B cell (primary cell): ENCODE measurements at regions not wholly inside any gene's neighbourhood (a gene's known extent, or its start where the extent isn't known, plus 50 kb on each side); places are given as distances from the start of the nearest gene placed in this dataset.

Experiments used
- ATAC-seq: fragments of 200-7000 bp; cut with Tn5 transposase; one replicate; pipeline ENCODE4 v1.10.0; 2021; ENCODE audit warnings: low read depth, mild to moderate bottlenecking, moderate number of reproducible peaks, moderate library complexity
- CTCF ChIA-PET: fragments of 350-600 bp; sonication (Branson Sonifier 250); formaldehyde crosslinking; loops from one replicate; lab custom pipeline; 2021; ENCODE audit warnings: antibody characterized with exemption, inconsistent platforms; lab: Charles Lee
- POLR2A ChIA-PET: fragments of 350-600 bp; sonication (Branson Sonifier 250); formaldehyde crosslinking; loops from one replicate; lab custom pipeline; 2021; ENCODE audit warnings: antibody characterized with exemption; lab: Charles Lee
- DNase-seq: peaks from one replicate; pipeline ENCODE4 v3.0.0; 2013
- H2AFZ ChIP-seq: 2 replicates; pipeline ENCODE4 v1.6.1; 2012; ENCODE audit warnings: mild to moderate bottlenecking, low read depth, low read length; ENCODE audit not compliant: insufficient read depth, poor library complexity, severe bottlenecking
- H3K27ac ChIP-seq, 2 donors: 1 replicate in 1 of 2; 2 replicates in 1 of 2; pipeline ENCODE4 v1.5.1; 2012 to 2013; ENCODE audit warnings: low read length in 2 of 2, mild to moderate bottlenecking in 2 of 2, moderate library complexity in 1 of 2
- H3K27me3 ChIP-seq, 4 experiments: fragments of 200-600 bp in 1 of 4; sonication (generic) in 1 of 4; replicated peaks in 1 of 4; 1 replicate in 2 of 4; 2 replicates in 2 of 4; pipeline versions ENCODE4 v1.6.1 to v1.7.0; 2013 to 2016; ENCODE audit warnings: low read length in 3 of 4, mild to moderate bottlenecking in 2 of 4, mixed read lengths in 1 of 4, moderate library complexity in 1 of 4; ENCODE audit not compliant: insufficient read depth in 4 of 4, control insufficient read depth in 3 of 4; ENCODE audit errors: control extremely low read depth in 1 of 4
- H3K36me3 ChIP-seq, 2 experiments: replicated peaks in 1 of 2; 1 replicate in 1 of 2; 2 replicates in 1 of 2; pipeline versions ENCODE4 v1.6.1 to v1.7.1; 2013; ENCODE audit warnings: low read length in 1 of 2; ENCODE audit not compliant: insufficient read depth in 2 of 2, control insufficient read depth in 1 of 2; ENCODE audit errors: control extremely low read depth in 1 of 2, extremely low read depth in 1 of 2
- H3K4me1 ChIP-seq, 2 donors: fragments of 200-600 bp in 1 of 2; sonication (generic) in 1 of 2; 1 replicate in 1 of 2; 2 replicates in 1 of 2; pipeline versions ENCODE4 v1.5.1 to v1.6.1; 2013 to 2017; ENCODE audit warnings: low read length in 2 of 2; ENCODE audit not compliant: control insufficient read depth in 2 of 2, insufficient read depth in 2 of 2
- H3K4me2 ChIP-seq: replicated peaks from 2 replicates; pipeline ENCODE3; 2012; ENCODE audit warnings: mild to moderate bottlenecking, low read depth, low read length; ENCODE audit not compliant: poor library complexity, severe bottlenecking
- H3K4me3 ChIP-seq, 5 experiments: fragments of 200-600 bp in 1 of 5; sonication (generic) in 1 of 5; 1 replicate in 3 of 5; 2 replicates in 2 of 5; pipeline versions ENCODE4 v1.5.1 to v1.7.0; 2011 to 2016; ENCODE audit warnings: low read length in 4 of 5, mild to moderate bottlenecking in 4 of 5, low read depth in 2 of 5, control low read depth in 1 of 5, moderate library complexity in 1 of 5; ENCODE audit not compliant: insufficient read depth in 1 of 5; ENCODE audit errors: control extremely low read depth in 1 of 5, extremely low read depth in 1 of 5
- H3K79me2 ChIP-seq: fragments of 200-600 bp; sonication (generic); one replicate; pipeline ENCODE4 v1.6.0; 2016; ENCODE audit warnings: low read length; ENCODE audit not compliant: control insufficient read depth, insufficient read depth
- H3K9ac ChIP-seq: fragments of 200-600 bp; sonication (generic); 2 replicates; pipeline ENCODE4 v1.6.1; 2017; ENCODE audit warnings: mild to moderate bottlenecking, low read length, moderate library complexity
- H3K9me3 ChIP-seq, 3 donors: one replicate each; pipeline versions ENCODE4 v1.6.1 to v1.7.1; 2013; ENCODE audit warnings: low read length in 2 of 3; ENCODE audit not compliant: control insufficient read depth in 2 of 3, insufficient read depth in 1 of 3; ENCODE audit errors: control extremely low read depth in 1 of 3
- H4K20me1 ChIP-seq: 2 replicates; pipeline ENCODE4 v1.6.0; 2012; ENCODE audit warnings: mild to moderate bottlenecking, low read length; ENCODE audit not compliant: insufficient read depth, control insufficient read depth, poor library complexity, severe bottlenecking
- H3K27ac Mint-ChIP-seq: one replicate; pipeline ENCODE4 v1.8.0; 2021; ENCODE audit warnings: mixed read lengths
- H3K27me3 Mint-ChIP-seq: one replicate; pipeline ENCODE4 v1.8.0; 2021; ENCODE audit warnings: mixed read lengths
- H3K4me1 Mint-ChIP-seq: one replicate; pipeline ENCODE4 v1.8.0; 2021; ENCODE audit warnings: mixed read lengths
- H3K4me3 Mint-ChIP-seq: one replicate; pipeline ENCODE4 v1.8.0; 2021; ENCODE audit warnings: mixed read lengths
- H3K9me3 Mint-ChIP-seq: one replicate; pipeline ENCODE4 v1.8.0; 2022; ENCODE audit warnings: mixed read lengths; ENCODE audit not compliant: insufficient read depth
- CTCF ChIP-seq: fragments of 200-600 bp; IDR thresholded peaks from one replicate; pipeline ENCODE4 v1.8.0; 2022; ENCODE audit warnings: antibody characterized with exemption, mild to moderate bottlenecking
- EZH2 ChIP-seq: IDR thresholded peaks from 2 replicates; pipeline ENCODE4 v1.6.1; 2012; ENCODE audit warnings: borderline replicate concordance, low read depth, mild to moderate bottlenecking, moderate library complexity, low read length; ENCODE audit not compliant: insufficient read depth, poor library complexity, severe bottlenecking
- WGBS: methylation state at CpG from one replicate; pipeline ENCODE4 v1.1.5; 2013; ENCODE audit warnings: missing lambda C conversion rate; ENCODE audit not compliant: insufficient coverage; 5-methylcytosine and 5-hydroxymethylcytosine counted together
- intact Hi-C: fragments of 100-400 bp; cut with micrococcal nuclease; formaldehyde crosslinking; loops from one replicate; pipeline ENCODE4 v1.10.0; 2022

GRCh38 chr4:165810726-165811125, 62.3 kb upstream of the TLL1 start:
- Mint-ChIP-seq H3K27me3 (no peaks in the 10 kb centered on the region), H3K4me1 (no peaks in the 10 kb centered on the region), H3K27ac (no peak overlapping the region), H3K9me3 (no peaks in the 10 kb centered on the region), H3K4me3 (no peak overlapping the region)
- no peaks in the 10 kb centered on the region for H3K9me3 ChIP-seq
- no peak overlapping the region for H2AFZ ChIP-seq
- TF ChIP-seq EZH2 (no peak), CTCF (no peak)
- POLR2A ChIA-PET = no interaction called here
- no peak overlapping the region for H3K9ac ChIP-seq
- no peak for ATAC-seq
- H3K79me2 ChIP-seq = no peaks in the 10 kb centered on the region
- no peak overlapping the region for H3K27ac ChIP-seq
- no peak for DNase-seq
- CTCF ChIA-PET = no interaction called here
- no peaks in the 10 kb centered on the region for H4K20me1 ChIP-seq
- H3K36me3 ChIP-seq = no peaks in the 10 kb centered on the region
- no peaks in the 10 kb centered on the region for H3K4me1 ChIP-seq
- no peak overlapping the region for H3K4me2 ChIP-seq
- no peaks in the 10 kb centered on the region for H3K27me3 ChIP-seq
- WGBS = no CpG with 5 or more reads among the region's 2 CpGs
- no peak overlapping the region for H3K4me3 ChIP-seq
- intact Hi-C loops = no loop called here

GRCh38 chr4:165813606-165814005, 59.4 kb upstream of the TLL1 start:
- ChIA-PET CTCF (no interaction called here), POLR2A (no interaction called here)

More at GRCh38 chr4:165813606-165814005, 59.4 kb upstream of the TLL1 start:
- H3K36me3 ChIP-seq = no peaks in the 10 kb centered on the region
- H3K4me2 ChIP-seq = no peak overlapping the region
- no peak for TF ChIP-seq CTCF
- TF ChIP-seq EZH2 = no peak
- no peak overlapping the region for H3K27ac Mint-ChIP-seq
- H3K27me3 ChIP-seq = no peaks in the 10 kb centered on the region
- H3K9me3 ChIP-seq = no peaks in the 10 kb centered on the region
- H3K27ac ChIP-seq = no peak overlapping the region
- intact Hi-C loops = no loop called here
- no peak overlapping the region for H3K4me3 ChIP-seq
- H4K20me1 ChIP-seq = no peaks in the 10 kb centered on the region
- ATAC-seq (no peak), DNase-seq (no peak)
- H3K9ac ChIP-seq = no peak overlapping the region
- no peaks in the 10 kb centered on the region for H3K4me1 ChIP-seq
- no peaks in the 10 kb centered on the region for H3K4me1 Mint-ChIP-seq
- H2AFZ ChIP-seq = no peak overlapping the region
- H3K27me3 Mint-ChIP-seq = no peaks in the 10 kb centered on the region
- no peaks in the 10 kb centered on the region for H3K9me3 Mint-ChIP-seq
- no peak overlapping the region for H3K4me3 Mint-ChIP-seq
- no peaks in the 10 kb centered on the region for H3K79me2 ChIP-seq
